NCI-H2171 (cell line): ENCODE measurements at regions not wholly inside any gene's neighbourhood (a gene's known extent, or its start where the extent isn't known, plus 50 kb on each side); places are given as distances from the start of the nearest gene placed in this dataset.

Experiments used
- DNase-seq: peaks from one replicate; lab custom pipeline; 2025; lab: John Stamatoyannopoulos, UW

DNA sequence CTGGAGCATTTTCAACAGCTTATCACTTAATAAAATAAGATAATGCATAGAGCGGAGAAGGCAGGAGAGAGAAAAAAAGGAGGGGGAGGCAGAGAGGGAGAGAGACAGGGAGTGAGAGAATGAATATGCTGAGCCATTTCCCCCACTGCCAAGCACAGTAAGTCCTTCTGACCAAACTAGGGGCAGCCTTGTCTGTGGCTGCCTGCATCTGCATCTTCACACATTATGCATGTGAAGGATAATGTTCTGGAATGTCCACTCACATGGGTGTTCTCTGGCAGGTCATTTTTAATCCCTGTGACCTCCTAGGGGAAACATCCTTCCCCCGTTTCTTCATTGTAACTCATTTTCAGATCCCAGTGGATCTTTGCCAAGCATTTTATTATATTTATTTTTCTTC, 269.3 kb downstream of the FOXA2 start:
- DNase-seq: no peak

DNA sequence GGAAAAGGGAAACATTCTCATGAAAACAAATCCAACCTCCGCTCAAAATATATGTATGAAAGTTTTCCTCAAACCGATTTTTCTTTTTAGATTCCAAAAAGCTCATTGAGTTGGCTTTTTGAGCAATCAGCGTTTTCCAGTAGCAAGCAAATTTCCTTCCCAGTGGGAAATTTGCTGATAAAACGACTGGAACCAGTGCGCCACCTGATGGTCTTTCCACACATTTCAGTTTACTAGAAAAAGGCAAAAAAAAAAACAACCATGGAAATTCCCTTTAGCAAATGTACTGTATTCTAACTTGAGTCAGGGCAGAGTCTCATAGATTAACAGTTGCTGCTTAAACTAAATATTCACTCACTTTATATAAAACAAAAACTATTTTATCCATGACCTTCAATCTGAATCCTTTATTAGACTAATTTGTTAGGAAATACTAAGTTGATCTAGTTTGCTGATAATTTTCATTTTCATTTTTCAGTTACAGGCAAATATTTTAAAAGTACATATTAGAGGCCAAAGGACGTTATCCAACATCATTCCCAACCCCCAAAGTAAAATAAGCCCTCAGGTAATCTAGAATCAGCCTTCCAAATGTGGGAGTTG, 271.5 kb downstream of the FOXA2 start:
- DNase-seq: peak; percentile 20

DNA sequence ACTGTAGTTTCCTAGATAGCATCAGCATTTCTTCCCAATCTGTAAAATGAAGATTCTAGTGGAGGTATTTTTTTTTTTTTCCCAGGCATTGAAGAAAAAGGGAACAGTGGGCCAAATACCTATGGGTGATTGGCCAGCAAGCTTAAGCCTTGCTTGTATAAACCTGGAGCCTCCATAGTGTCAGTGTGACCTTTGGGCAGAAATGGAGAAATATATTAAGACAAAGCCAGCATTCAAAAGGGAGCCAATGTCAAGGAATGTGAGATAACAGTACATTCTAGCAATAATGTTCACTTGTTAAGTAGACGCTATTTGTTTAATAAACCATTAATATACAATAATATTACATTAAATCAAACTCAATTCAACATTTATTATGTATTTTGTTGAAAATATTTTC, 275.4 kb downstream of the FOXA2 start:
- DNase-seq: no peak

DNA sequence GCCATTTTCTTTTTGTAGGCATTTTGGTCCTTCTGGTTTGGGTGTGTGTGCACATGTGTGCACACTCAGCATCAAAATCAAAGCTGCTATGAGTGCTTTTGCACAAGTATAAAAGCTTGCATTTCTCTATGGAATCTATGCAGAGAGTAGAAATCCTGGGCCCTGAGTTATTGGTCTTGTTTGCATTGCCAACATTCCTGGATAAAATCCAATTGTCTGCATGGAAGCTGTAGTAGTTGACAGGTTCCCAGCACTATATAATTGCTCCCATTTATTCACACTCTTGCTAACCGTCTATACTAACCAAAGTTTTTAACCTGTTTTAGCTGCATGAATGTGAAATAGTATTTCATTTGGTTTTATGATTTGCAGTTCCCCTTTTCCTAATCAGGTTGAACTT, 277.0 kb downstream of the FOXA2 start:
- DNase-seq: no peak

DNA sequence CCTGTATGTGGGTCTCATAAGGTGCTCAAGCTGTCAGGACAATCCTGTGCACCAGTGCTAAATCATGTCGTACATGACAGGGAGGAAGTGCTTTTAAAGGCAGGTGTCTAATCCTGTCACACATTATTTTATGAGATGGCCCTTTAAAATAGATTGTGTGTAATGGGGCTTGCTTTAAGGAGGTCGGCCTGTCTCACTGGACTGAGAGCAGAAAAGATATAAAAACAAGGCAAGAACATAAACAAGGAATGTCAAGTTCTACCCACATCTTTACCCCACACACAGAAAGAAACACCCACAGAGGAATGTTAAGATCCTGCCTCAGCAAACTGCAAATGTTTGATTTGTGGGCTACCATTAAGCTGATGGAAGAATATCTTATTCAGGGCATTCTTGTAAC, 279.0 kb downstream of the FOXA2 start:
- DNase-seq: no peak

DNA sequence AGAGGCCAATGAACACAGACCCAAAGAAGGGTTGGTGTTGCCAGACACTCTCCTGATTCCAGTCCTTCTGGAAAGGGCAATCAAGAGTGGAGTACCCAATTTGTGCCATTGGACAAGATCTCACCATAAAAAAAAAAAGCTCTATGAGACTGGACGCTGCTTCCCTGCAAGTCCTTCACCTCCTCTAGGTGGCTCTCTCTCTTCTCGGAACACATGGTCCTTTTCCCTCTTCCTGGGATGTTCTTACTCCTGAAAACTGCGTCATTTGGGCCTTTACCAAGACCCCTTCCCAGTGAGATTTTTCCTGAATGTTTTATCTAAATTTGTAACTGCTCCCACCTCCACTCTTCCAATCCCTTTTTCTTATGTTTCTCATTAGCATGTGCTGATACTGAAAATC, 280.8 kb downstream of the FOXA2 start:
- no peak for DNase-seq

DNA sequence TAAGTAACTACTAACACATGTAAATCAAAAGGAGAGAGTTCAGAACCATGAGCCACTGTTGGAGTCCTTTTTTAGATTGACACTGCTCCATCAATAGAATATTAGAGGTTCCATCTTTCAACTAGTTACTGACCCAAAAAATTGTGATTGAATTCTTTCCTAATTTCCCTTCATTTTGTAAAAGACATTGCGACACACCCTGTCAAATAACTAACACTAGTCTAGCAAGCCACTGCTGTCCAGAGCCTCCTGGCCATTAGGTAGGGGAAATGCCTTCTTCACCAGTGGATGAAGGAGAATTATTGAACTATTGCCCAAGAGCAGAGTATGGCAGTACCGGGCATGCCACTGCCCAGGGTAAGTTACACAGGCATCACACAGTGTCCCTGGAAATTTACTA, 282.3 kb downstream of the FOXA2 start:
- DNase-seq: no peak

DNA sequence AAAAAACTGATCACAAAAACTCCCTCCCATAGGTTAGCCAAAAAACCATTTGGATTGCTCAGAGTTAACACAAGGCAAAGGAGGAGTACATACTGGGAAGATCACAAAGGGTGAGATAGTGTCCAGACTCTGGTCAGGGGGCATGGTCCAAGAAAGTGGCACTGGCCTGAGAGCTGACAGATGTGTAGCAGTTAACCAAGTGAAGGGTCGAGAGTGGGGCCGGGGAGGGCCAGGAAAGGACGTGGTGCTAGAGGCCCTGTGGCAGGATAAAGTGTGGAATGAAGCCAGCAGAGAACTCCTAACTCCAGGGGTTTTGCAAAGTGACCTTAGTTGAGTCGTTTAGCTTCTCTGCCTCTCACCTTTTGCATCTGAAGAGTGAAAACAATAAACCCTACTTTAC, 290.5 kb downstream of the FOXA2 start:
- DNase-seq: no peak

DNA sequence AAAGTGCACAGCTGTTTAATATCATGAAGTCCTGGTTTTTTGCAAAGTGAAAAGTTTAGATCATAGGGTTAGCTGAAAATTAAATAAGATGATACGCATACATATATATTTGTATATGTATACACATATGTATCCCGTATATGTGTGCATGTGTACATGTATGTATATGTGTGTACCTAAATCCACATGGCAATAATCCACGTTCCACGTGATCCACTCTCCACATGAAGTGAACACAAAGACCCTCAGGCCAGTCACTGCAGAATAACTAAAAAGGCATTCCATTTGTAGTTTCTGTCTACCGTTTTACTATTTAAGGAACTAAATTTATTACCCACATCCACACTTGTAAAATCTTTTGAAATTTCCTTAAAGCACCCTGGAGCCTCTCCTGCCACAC, 294.9 kb downstream of the FOXA2 start:
- DNase-seq: no peak

DNA sequence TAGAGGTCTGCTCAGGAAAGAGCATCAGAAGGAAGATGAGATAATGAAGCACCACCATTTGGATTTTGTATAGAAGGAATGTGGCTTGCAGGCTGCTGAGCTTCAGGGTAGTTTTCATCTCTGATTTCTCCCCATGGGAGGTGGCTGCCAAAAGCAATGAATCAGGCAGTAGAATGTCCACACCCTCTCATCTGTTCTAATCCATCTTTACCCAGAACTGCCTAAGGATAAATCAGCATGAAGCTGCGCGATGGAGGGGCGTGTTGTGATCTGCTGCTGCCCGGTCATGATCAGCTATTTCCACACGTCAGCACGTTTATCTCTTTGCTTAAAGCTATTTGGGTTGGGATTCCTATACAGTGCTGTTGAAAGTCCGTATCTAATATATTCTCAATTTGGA, 295.4 kb downstream of the FOXA2 start:
- no peak for DNase-seq

DNA sequence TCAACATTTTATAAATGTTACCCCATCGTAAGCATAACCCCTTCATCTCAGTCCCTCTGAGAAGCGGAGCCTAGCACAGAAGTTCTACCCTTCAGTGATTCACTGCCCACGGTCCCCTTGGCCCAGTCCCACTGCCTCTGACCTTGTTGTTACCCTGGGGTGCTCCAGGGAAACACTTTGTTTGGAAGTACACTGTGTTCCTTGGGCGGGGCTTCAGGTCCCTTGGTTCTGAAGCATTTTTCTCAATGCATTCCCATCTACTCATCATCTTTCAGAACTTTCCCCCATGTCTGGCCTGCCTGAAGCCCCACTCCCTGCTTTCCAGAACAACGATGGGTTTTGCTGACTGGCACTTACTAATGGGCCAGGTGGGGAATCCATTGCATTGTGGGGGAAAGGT, 296.2 kb downstream of the FOXA2 start:
- no peak for DNase-seq

DNA sequence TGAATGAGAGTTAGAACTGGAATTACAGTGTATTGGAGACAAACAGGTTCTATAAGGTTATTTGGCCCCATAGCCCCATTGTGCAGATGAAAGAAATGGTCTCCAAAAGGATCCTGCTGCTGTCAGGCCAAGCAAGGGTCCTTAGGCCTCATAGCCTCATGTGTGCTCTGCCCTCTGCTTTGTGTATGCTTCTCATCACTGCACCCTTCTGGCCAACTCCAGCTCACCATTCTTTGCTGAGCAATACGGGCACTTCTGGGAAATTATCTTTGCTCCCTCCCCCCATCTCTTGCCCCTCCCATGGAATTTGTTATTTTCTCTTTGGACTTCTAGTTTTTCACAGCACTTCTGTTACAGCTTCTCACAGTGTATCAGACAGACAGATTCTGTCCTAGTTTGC, 298.8 kb downstream of the FOXA2 start:
- DNase-seq: no peak

DNA sequence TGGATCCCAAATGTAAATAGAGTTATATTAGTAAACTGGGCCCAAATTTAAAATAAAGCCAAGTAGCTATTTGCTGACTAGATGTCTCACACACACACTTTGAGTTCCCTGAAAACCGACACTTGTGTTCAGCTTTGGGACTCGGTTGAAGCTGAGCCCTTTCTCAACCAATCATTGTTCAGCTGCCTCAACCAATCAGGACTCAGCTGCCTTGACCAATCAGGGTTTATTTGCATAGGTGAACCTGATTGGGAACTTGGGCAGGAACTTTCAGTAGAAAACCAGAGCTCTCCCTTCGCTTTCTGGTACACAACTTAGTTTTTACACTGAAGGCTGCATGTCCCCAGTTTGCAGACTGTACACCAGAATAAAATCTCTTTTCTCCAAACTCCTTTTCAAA, 301.7 kb downstream of the FOXA2 start:
- no peak for DNase-seq

DNA sequence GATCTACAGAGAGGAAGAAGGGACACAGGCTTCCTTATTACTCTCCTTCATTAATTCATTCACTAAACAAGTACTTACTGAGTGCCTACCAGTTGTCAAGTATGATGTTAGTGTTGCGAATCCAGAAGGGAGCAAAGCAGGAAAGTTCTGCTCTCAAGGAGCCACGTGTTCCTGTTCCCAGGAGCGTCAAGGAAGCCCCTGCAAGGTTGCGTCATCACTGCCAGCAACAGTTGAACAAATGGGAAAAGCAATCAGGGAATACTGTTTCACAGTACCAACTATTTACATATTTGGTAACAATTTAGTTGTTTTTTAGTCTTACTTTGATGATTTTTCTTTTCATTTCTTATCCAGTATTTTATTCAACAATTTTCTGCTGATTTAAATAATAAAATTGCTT, 310.0 kb downstream of the FOXA2 start:
- no peak for DNase-seq

DNA sequence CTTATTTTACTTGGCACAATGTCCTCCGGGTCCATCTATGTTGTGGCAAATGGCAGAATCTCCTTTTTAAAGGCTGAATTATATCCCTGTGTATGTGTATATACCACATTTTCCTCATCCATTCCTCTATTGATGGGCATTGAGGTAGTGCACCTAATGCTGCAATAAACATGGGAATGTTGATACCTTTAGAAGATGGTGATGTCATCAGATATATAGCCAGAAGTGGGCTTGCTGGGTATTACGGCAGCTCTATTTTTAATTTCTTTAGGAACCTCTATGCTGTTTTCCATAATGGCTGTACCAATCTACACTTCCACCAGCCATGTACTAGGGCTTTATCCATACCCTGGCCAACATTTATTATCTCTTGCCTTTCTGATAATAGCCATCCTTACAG, 315.7 kb downstream of the FOXA2 start:
- no peak for DNase-seq

DNA sequence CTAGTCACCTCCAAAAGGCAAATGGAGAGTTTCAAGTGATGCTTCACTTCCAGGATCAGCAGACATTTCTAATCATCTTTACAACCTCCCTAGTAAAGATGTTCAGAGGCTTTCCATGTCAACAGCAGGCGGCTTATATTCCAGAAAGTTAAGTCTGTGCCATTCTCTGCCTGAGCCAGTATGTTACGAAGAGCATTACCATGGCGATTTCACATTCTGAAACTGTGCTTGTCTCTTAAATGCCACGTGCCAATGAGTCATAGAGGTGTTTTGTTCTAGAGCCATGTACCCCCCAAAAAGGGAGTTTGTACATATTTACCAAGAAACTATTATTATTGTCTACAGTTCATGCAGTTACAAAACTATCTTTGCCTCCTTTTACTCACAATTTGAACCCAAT, 319.5 kb downstream of the FOXA2 start:
- no peak for DNase-seq

DNA sequence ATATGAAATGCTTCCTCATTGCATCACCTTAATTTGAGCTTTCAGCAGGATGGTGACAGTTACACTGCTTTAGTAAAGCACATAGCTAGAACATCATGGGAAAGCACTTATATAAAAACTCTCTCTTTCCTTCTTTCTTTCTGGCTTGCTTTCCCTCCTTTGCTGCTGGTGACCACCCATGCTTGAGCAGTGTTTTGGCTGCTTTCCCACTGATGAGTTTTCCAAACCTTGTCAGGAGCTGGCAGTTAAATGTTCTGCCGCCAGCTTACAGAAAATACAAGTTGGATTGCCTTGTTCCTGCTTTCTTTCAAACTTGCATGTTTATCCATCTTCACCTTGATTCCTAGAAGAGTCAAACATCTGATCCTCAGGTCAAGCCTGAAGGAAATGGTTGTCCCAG, 323.9 kb downstream of the FOXA2 start:
- DNase-seq: no peak

DNA sequence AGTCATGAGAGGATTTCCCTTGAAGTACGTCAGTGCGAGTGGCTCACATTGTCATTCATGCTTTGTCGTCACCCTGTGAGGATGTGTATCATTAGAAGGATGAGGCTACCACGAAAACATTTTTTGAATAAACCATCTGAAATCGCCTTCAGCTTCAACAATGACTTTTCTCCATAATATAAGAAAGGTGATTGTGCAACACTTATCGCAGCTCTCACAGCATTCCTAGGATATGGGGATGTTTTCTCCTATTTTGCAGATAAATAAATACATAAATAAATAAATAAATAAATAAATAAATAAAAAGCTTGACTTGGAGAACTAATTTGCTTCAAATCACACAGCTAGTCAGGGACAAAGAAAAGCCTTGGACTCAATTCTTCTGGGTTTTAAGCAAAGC, 326.5 kb downstream of the FOXA2 start:
- DNase-seq: no peak

DNA sequence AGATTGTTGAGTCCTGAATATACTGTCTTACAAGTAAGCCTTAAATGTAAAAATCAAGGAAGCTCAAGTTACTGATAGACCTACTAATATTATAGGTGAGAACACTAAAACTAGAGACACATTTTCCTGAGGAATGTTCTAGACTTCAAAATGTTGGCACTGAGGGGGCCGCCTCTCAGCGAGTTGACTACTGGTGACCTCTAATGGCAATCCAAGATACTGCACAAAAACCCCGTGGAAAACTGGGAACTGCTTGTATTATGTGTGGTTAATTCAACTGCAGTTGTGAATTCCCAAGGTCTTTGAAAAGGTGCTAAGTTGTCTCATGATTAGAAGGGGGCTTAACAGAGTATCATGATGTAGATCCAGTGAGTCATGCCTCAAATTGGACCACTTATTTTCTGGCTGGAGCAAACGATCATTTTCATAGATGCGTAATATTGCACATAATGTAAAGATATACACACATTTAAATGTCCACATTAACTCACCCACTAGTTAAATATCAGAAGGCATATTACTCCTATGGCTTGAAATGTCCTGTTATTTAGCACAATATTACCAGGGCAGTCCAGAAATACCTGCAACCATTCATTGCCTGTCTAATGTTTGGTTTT, 336.2 kb downstream of the FOXA2 start:
- no peak for DNase-seq

DNA sequence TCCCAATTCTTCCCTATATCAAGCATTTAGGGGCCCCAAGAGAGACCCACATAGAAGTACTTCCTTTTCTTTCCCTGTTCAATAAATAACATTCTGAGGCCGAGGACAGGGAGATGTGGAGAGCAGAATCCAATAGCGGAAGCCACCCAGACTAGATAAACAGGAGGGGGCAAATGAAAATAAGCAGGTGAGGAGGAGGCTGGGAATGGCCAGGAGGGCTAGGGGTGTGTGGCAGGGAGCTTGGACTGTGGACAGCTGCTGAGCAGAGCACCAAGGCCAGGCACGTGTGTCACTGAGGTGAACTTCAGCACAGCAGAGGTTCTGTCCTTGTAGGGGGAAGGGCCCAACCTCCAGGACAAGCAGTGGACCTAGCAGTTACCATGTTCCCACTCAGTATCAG, 339.2 kb downstream of the FOXA2 start:
- no peak for DNase-seq

DNA sequence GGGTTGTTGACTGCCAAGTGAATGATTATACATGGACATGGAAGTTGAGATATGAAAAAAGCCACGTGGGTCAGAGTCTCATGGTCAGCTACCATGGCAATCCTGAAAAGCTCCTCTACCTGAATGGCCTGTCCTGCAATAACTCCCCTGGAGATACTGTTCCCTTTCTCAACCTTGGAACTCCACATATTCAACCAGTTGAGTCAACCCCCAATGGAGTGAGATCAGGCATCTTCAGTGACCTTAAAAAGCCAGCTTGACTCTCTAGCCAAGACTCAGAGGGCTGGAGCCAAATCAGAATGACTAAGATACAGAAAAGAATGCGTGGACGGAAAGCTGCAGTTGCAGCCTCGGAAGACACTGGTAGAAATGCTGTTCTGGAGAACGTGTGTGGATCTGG, 341.3 kb downstream of the FOXA2 start:
- DNase-seq: no peak

DNA sequence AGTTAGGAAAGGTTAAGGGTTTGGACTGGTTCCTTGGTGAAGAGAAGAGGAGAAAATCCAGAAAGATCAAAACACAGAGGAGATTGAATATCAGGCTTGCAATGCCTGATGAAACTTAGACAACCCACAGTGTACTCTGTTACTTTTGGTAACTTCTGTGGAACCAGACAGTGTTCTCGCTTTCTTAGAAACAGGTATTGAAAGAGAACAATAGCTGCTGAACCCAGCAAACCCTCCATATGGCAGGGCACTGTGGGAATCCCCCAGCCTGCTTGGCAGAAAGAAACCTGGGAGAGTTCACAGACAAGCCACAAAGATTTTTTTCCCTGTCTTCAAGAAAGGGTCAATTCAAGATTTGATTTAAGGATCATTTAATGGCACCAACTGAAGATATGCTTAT, 342.8 kb downstream of the FOXA2 start:
- no peak for DNase-seq

DNA sequence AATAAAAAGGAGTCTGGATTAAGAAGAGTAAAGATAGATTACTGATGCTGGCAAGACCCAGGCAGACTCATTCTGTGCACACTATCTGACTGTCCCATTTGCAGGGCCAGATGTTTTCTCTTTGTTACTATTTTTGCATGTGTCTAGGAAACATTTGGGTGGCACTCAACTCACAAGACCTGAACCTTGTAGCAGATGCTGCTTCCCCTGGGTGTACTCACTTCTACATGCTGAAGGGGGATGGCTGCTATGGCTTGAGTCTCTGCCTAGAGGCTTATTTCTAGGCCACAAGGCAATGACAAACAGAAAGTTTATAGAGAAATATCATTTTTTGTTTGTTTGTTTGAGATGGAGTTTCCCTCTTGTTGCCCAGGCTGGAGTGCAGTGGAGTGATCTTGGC, 351.4 kb downstream of the FOXA2 start:
- DNase-seq: no peak

DNA sequence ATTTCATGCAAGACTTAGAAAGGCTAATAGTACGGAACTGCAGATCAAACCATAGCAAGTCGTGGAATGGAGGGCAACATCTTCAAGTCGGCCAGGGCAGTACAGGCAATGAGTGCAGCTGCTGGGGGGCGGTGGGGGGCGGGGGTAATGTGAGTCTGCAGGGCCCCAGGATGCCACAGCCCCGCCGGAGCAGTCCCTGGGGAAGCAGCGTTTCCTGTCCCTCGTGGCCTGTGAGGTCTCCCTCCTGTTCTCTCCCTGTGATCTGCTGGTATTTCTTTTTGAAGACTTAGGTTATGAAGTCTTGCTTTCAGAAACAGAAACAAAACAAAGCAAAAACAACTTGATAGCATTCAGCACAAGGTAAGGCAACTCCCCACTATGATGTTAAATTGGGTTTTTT, 351.9 kb downstream of the FOXA2 start:
- no peak for DNase-seq
